ENCODE measurements at regions not wholly inside any gene's neighbourhood (a gene's known extent, or its start where the extent isn't known, plus 50 kb on each side); places are given as distances from the start of the nearest gene placed in this dataset.
A peak's percentile ranks its signal among the peaks of the same experiment; 100 is the strongest.

DNA sequence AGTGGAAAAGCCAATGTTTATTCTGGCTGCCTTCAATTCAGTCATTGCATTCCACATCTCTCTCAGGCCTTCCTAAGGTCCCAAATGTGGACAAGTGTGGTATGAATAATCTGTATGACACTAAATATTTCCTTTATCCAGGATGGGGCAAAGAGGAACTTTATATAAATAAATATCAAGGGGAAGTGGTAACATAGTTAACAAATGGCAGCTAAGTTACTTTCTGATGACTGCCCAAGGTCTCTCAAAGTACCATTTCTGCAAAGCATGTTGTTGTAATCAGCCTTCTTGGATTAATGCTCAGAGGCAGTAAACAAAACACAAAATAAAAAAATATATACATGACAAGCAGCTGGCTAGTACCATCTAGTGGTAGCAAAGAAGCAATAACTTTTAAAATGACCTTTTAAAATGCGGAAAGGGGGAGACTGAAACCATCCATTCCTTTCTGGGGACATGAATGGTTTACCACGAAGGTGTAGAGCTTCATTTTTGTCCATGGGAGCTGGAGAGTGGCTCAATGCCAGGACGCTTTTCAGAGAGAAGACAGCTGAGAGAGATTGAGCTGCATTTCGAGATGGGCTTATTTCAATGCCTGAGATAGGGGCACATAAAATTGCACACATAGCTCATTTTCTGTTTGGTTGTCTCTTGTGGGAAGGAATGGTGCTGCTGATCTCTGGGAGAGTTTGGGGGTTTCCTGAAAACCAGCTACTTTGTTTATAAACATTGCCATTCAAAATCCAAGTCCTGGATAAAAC lies 259.2 kb downstream of the RFC3 start:
- TF ChIP-seq, protein P1, sequence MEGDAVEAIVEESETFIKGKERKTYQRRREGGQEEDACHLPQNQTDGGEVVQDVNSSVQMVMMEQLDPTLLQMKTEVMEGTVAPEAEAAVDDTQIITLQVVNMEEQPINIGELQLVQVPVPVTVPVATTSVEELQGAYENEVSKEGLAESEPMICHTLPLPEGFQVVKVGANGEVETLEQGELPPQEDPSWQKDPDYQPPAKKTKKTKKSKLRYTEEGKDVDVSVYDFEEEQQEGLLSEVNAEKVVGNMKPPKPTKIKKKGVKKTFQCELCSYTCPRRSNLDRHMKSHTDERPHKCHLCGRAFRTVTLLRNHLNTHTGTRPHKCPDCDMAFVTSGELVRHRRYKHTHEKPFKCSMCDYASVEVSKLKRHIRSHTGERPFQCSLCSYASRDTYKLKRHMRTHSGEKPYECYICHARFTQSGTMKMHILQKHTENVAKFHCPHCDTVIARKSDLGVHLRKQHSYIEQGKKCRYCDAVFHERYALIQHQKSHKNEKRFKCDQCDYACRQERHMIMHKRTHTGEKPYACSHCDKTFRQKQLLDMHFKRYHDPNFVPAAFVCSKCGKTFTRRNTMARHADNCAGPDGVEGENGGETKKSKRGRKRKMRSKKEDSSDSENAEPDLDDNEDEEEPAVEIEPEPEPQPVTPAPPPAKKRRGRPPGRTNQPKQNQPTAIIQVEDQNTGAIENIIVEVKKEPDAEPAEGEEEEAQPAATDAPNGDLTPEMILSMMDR (IDR thresholded peaks at IDR 0.05 in 2 of 3, conservative IDR thresholded peaks at IDR 0.05 in 1 of 3; ENCODE audit: borderline replicate concordance in 1 of 3, insufficient read depth in 1 of 3, low read depth in 2 of 3, low read length in 2 of 3) = peak; percentile 54 to 73 (median 64); a peak in 5 of 6 replicates
- TF ChIP-seq CBX3 (IDR thresholded peaks at IDR 0.05; ENCODE audit: low read depth) = no peak
- TF ChIP-seq POLR2AphosphoS5 (IDR thresholded peaks at IDR 0.05; ENCODE audit: low read depth, low read length) = no peak
- TF ChIP-seq JUND (IDR thresholded peaks at IDR 0.05) = no peak
- TF ChIP-seq EZH2 (IDR thresholded peaks at IDR 0.05) = no peak
- peak; percentile 81 for TF ChIP-seq RAD21 (IDR thresholded peaks at IDR 0.05; ENCODE audit: low read depth)
